DND-41 (cell line): ENCODE measurements at regions not wholly inside any gene's neighbourhood (a gene's known extent, or its start where the extent isn't known, plus 50 kb on each side); places are given as distances from the start of the nearest gene placed in this dataset.
"Not testable (repeated sequence)": the region's sequence is repeated elsewhere in the genome, so short reads cannot be mapped to it uniquely, and the experiment has no call there.

Experiments used
- CTCF ChIP-seq: IDR thresholded peaks from 2 replicates; pipeline ENCODE4 v1.5.1; 2012; ENCODE audit warnings: borderline replicate concordance, low read length, moderate library complexity, mild to moderate bottlenecking; ENCODE audit not compliant: poor library complexity, severe bottlenecking; ENCODE audit errors: extremely low read depth
- EZH2 ChIP-seq: IDR thresholded peaks from 3 replicates; pipeline ENCODE4 v1.6.1; 2012; ENCODE audit warnings: borderline replicate concordance, low read depth, mild to moderate bottlenecking, moderate library complexity, low read length, inconsistent platforms; ENCODE audit not compliant: severe bottlenecking

- TF ChIP-seq EZH2, CTCF: not testable (repeated sequence)
Measured at GRCh38 chr4:3904264-3904955, 138.2 kb downstream of the ADRA2C start.
